HepG2 (cell line): ENCODE measurements at regions not wholly inside any gene's neighbourhood (a gene's known extent, or its start where the extent isn't known, plus 50 kb on each side); places are given as distances from the start of the nearest gene placed in this dataset.

Source experiments
- CEBPB ChIP-seq: IDR thresholded peaks from 2 replicates; pipeline ENCODE4 v1.6.1; 2011; ENCODE audit warnings: low read depth, low read length, improper control_type of control experiment, borderline replicate concordance
- EZH2 ChIP-seq: conservative IDR thresholded peaks from 2 replicates; pipeline ENCODE4 v1.6.1; 2012; ENCODE audit warnings: mild to moderate bottlenecking, low read depth, low read length, moderate library complexity
- USF2 ChIP-seq, 2 experiments: sonication (generic) in 1 of 2; formaldehyde crosslinking in 1 of 2; IDR thresholded peaks; 2 replicates each; pipeline versions ENCODE4 v1.5.1 to v1.6.1; 2011 to 2020; ENCODE audit warnings: borderline replicate concordance in 1 of 2, low read depth in 1 of 2, low read length in 1 of 2, mild to moderate bottlenecking in 1 of 2, missing genetic modification reagents in 1 of 2, moderate library complexity in 1 of 2
- TF ChIP-seq, protein P1 (sequence below): sonication (generic); formaldehyde crosslinking; IDR thresholded peaks from 2 replicates; pipeline ENCODE4 v1.5.1; 2020; ENCODE audit warnings: missing genetic modification reagents, mild to moderate bottlenecking, borderline replicate concordance

DNA sequence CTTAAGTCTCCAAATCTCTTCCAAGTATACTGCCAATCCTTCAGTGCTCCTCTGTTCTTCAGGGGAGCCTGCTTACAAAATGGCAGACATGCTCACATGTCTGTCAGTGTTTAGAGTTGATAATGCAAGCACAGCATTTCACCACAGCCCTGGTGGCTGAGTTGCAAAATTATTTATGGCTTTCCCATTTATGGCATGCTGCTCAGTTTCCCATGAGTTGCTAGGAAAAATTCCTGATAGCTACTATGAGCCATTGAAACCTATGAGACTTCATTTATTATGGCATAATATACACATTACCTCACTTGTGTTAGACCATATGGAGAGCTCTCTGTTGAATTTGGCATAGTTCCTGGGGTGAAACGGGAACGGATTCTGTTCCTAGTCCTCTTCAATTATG is 448.7 kb upstream of the TCF4 start:
- no peak for TF ChIP-seq EZH2
- TF ChIP-seq CEBPB = no peak
- TF ChIP-seq USF2 (IDR thresholded peaks at IDR 0.05; ENCODE audit: low read depth, low read length) = no peak
- no peak for TF ChIP-seq USF2 (CRISPR knock-in tag; IDR thresholded peaks at IDR 0.05; ENCODE audit: borderline replicate concordance)
- TF ChIP-seq, protein P1, sequence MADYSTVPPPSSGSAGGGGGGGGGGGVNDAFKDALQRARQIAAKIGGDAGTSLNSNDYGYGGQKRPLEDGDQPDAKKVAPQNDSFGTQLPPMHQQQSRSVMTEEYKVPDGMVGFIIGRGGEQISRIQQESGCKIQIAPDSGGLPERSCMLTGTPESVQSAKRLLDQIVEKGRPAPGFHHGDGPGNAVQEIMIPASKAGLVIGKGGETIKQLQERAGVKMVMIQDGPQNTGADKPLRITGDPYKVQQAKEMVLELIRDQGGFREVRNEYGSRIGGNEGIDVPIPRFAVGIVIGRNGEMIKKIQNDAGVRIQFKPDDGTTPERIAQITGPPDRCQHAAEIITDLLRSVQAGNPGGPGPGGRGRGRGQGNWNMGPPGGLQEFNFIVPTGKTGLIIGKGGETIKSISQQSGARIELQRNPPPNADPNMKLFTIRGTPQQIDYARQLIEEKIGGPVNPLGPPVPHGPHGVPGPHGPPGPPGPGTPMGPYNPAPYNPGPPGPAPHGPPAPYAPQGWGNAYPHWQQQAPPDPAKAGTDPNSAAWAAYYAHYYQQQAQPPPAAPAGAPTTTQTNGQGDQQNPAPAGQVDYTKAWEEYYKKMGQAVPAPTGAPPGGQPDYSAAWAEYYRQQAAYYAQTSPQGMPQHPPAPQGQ (CRISPR knock-in tag) = no peak
